ENCODE measurements at regions not wholly inside any gene's neighbourhood (a gene's known extent, or its start where the extent isn't known, plus 50 kb on each side); places are given as distances from the start of the nearest gene placed in this dataset.
A peak's percentile ranks its signal among the peaks of the same experiment; 100 is the strongest.
"Not testable (repeated sequence)": the region's sequence is repeated elsewhere in the genome, so short reads cannot be mapped to it uniquely, and the experiment has no call there.

DNA sequence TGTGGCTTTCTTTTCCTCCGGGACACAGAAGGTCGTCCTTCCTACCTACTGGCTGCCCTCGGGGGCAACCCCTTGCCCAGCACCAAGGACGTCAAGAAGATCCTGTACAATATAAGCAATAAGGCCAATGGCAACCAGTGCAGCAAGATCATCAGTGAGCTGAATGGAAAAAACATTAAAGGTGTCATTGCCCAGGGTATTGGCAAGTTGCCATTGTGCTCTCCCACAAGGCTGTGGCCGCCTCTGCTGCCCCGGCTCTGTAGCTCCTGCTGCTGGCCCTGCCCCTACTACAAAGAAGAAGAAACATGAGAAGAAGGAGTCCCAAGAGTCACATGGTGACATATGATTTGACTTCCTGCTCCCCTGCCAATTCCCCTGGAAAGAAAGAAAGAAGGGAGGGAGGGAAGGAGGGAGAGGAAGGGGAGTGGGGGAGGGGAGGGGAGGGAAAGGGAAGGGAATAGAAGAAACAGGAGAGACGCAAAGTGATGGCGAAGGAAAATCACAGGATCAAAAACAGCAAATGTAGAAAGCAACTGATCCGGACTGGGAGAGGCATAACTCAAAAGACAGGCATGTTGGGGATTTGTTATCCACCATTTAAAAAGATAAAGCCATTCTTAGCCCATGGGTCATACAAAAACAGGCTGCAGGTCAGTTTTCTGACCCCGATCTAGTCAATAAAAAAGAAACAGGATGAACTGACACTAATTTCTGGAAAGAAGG is 61.3 kb upstream of the RESF1 start:
- TF ChIP-seq POLR2A (IDR thresholded peaks at IDR 0.05) (no peak), EP300 (IDR thresholded peaks at IDR 0.05; ENCODE audit: low read depth) (no peak), POLR2AphosphoS5 (IDR thresholded peaks at IDR 0.05) (no peak)
- TF ChIP-seq, protein P1, sequence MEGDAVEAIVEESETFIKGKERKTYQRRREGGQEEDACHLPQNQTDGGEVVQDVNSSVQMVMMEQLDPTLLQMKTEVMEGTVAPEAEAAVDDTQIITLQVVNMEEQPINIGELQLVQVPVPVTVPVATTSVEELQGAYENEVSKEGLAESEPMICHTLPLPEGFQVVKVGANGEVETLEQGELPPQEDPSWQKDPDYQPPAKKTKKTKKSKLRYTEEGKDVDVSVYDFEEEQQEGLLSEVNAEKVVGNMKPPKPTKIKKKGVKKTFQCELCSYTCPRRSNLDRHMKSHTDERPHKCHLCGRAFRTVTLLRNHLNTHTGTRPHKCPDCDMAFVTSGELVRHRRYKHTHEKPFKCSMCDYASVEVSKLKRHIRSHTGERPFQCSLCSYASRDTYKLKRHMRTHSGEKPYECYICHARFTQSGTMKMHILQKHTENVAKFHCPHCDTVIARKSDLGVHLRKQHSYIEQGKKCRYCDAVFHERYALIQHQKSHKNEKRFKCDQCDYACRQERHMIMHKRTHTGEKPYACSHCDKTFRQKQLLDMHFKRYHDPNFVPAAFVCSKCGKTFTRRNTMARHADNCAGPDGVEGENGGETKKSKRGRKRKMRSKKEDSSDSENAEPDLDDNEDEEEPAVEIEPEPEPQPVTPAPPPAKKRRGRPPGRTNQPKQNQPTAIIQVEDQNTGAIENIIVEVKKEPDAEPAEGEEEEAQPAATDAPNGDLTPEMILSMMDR (IDR thresholded peaks at IDR 0.05): no peak
- 58 to 84% methylated on average over 5 to 10 of the region's 10 CpGs for WGBS, 2 donors (ENCODE audit: low coverage in 1 of 2)

DNA sequence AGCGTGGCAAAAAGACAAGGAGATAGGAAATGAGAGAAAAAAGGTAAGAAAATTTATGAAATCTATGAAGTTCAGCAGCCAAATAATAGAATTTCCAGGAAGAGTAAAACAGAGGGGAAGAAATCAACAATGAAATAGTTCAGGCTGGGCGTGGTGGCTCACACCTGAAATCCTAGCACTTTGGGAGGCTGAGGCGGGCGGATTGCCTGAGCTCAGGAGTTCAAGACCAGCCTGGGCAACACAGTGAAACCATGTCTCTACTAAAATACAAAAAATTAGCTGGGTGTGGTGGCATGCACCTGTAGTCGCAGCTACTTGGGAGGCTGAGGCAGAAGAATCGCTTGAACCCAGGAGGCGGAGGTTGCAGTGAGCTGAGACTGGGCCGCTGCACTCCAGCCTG is 62.1 kb upstream of the RESF1 start:
- H3K27me3 ChIP-seq; H3K36me3 ChIP-seq; DNase-seq; intact Hi-C loops (cut with DNase I; ENCODE audit: low total_unique reads); H3K4me3 ChIP-seq; H3K9me3 ChIP-seq; in situ Hi-C loops (cut with MboI; ENCODE audit: low pct_ligation_motif_present in 1 of 4, low pct_unique_long_range_greater_than_20kb in 1 of 4, low sequenced_read_pairs in 3 of 4): not testable (repeated sequence)
- Histone ChIP-seq H3K4me1 (peaks cover 0 to 10% (median 0%) of the 10 kb centered on the region in 4 donors), H3K27ac (peak overlapping the region; percentile 60 to 77 (median 69))
- 74 to 92% methylated on average over 8 of the region's 8 CpGs for WGBS, 2 donors (ENCODE audit: low coverage in 1 of 2)

More for the DNA sequence above, 61.3 kb upstream of the RESF1 start:
- DNase-seq: peak; percentile 22
- H3K27me3 ChIP-seq: no peaks in the 10 kb centered on the region
- peak overlapping the region; percentile 60 to 77 (median 69) for H3K27ac ChIP-seq
- H3K36me3 ChIP-seq: no peaks in the 10 kb centered on the region
- H3K9me3 ChIP-seq: no peaks in the 10 kb centered on the region
- peaks cover 0 to 10% (median 0%) of the 10 kb centered on the region in 4 donors for H3K4me1 ChIP-seq
- in situ Hi-C loops (cut with MboI; ENCODE audit: low pct_ligation_motif_present in 1 of 4, low pct_unique_long_range_greater_than_20kb in 1 of 4, low sequenced_read_pairs in 3 of 4): no loop called here
- H3K4me3 ChIP-seq: no peak overlapping the region
- intact Hi-C loops (cut with DNase I; ENCODE audit: low total_unique reads): no loop called here

DNA sequence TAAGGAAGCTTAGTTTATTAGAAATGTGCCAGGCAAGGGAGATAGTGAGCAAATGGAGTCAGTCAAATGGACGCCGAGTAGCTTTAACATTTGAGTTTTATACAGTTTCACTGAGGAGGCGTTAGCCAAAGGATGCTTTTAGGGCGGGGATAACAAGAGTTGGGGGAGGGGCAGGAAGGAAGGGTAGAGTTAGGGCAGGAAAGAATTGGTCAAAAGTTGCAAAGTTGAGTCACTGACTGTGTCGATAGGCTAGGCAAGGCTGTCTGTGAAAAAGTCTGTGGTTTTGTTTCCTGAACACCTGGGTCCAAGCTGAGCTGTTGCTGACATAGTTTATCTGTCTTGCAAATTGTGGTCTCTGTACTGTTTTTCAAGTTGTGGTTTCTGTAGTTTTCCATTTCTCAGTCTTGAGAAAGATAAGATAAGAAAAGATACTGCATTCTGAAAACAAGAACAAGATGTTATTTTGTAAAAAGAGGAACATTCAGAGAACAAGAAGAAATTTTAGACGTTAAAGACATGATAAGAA is 62.6 kb upstream of the RESF1 start:
- Histone ChIP-seq H3K4me1 (peaks cover 0 to 10% (median 0%) of the 10 kb centered on the region in 4 donors), H3K27ac (peak overlapping the region; percentile 60 to 77 (median 69)), H3K9me3 (no peaks in the 10 kb centered on the region), H3K4me3 (no peak overlapping the region), H3K27me3 (no peaks in the 10 kb centered on the region), H3K36me3 (no peaks in the 10 kb centered on the region)
- TF ChIP-seq EP300 (IDR thresholded peaks at IDR 0.05; ENCODE audit: low read depth): no peak
- peak in 1 of 3 donors; percentile 5 for TF ChIP-seq POLR2AphosphoS5 (IDR thresholded peaks at IDR 0.05)
- no peak for TF ChIP-seq POLR2A (IDR thresholded peaks at IDR 0.05)
- in situ Hi-C loops (cut with MboI; ENCODE audit: low pct_ligation_motif_present in 1 of 4, low pct_unique_long_range_greater_than_20kb in 1 of 4, low sequenced_read_pairs in 3 of 4): no loop called here
- peak; percentile 73 for DNase-seq
- WGBS, 2 donors (ENCODE audit: low coverage in 1 of 2): 43 to 45% methylated on average over 4 to 6 of the region's 6 CpGs
- intact Hi-C loops (cut with DNase I; ENCODE audit: low total_unique reads): no loop called here

DNA sequence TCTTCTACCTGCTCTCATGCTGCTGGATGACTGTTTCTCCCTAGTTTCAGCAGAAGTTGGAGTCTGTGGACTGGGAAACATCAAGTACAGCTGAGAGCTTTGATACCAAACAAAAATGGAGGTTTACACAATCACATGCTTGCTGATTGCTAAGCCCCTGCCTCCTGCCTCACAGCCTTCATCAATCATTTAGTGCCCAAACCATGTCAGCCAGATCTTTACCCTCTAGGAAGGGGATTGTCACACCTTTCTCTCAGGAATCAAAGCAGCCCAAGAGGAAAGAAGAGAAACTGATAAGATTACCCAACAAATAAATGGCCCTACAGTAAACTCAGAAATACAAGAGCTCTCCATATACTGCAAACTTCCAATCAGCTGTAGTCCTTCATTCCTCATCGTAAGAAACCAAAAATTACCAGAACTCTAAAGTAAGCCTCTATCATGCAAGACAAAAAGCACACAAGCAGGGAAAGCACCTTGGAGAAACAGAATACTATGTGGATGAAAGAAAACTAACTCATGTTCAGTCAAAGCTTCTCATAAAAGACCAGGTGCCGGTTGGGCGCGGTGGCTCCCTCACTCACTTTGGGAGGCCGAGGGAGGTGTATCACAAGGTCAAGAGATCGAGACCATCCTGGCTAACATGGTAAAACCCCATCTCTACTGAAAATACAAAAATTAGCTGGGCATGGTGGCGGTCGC is 63.6 kb upstream of the RESF1 start:
- WGBS, 2 donors (ENCODE audit: low coverage in 1 of 2): 85 to 93% methylated on average over 7 to 8 of the region's 8 CpGs
- TF ChIP-seq EP300 (IDR thresholded peaks at IDR 0.05; ENCODE audit: low read depth): no peak
- TF ChIP-seq, protein P1 (IDR thresholded peaks at IDR 0.05): no peak
- no peak for TF ChIP-seq POLR2A (IDR thresholded peaks at IDR 0.05)
- no peak for TF ChIP-seq POLR2AphosphoS5 (IDR thresholded peaks at IDR 0.05)
- H3K9me3 ChIP-seq: no peaks in the 10 kb centered on the region
- no peaks in the 10 kb centered on the region for H3K36me3 ChIP-seq
- DNase-seq: no peak
- H3K4me3 ChIP-seq: no peak overlapping the region
- no peaks in the 10 kb centered on the region for H3K27me3 ChIP-seq
- peaks cover 0 to 10% (median 0%) of the 10 kb centered on the region in 4 donors for H3K4me1 ChIP-seq
- in situ Hi-C loops (cut with MboI; ENCODE audit: low pct_ligation_motif_present in 1 of 4, low pct_unique_long_range_greater_than_20kb in 1 of 4, low sequenced_read_pairs in 3 of 4) (no loop called here), intact Hi-C loops (cut with DNase I; ENCODE audit: low total_unique reads) (no loop called here)
- H3K27ac ChIP-seq: peak overlapping the region; percentile 49 to 74 (median 64)

Measured in transverse colon (tissue), 4 donors.